K562 (cell line): ENCODE measurements at regions not wholly inside any gene's neighbourhood (a gene's known extent, or its start where the extent isn't known, plus 50 kb on each side); places are given as distances from the start of the nearest gene placed in this dataset.
A peak's percentile ranks its signal among the peaks of the same experiment; 100 is the strongest.

ENCODE experiments used
- EWSR1 ChIP-seq: fragments of 450-650 bp; IDR thresholded peaks from 2 replicates; pipeline ENCODE4 v1.6.1; 2018; ENCODE audit warnings: borderline replicate concordance, mild to moderate bottlenecking, low read depth, moderate library complexity; ENCODE audit not compliant: partially characterized antibody
- HMGN3 ChIP-seq: IDR thresholded peaks from 2 replicates; pipeline ENCODE4 v1.6.1; 2011; ENCODE audit warnings: borderline replicate concordance, low read depth, mild to moderate bottlenecking, mixed read lengths, low read length; ENCODE audit not compliant: insufficient read length; ENCODE audit errors: extremely low read depth
- KDM5B ChIP-seq: fragments of 200-600 bp; sonication (generic); IDR thresholded peaks from 2 replicates; pipeline ENCODE4 v1.6.1; 2012; ENCODE audit warnings: low read depth, mild to moderate bottlenecking, moderate library complexity, low read length, control low read depth, inconsistent platforms; ENCODE audit not compliant: insufficient replicate concordance
- MED1 ChIP-seq: sonication (generic); formaldehyde crosslinking; IDR thresholded peaks from 2 replicates; pipeline ENCODE4 v1.8.1; 2023; ENCODE audit warnings: missing genetic modification reagents, borderline replicate concordance
- RHOXF2B ChIP-seq: fragments of 250-450 bp; sonication (Bioruptor Pico); conservative IDR thresholded peaks from 2 replicates; pipeline ENCODE4 v1.5.1; 2021
- SMAD4 ChIP-seq: fragments of 250-450 bp; sonication (Bioruptor Pico); conservative IDR thresholded peaks from 2 replicates; pipeline ENCODE4 v1.8.0; 2021; ENCODE audit warnings: inconsistent platforms, mild to moderate bottlenecking, moderate library complexity
- SREBF2 ChIP-seq: sonication (generic); formaldehyde crosslinking; IDR thresholded peaks from 2 replicates; pipeline ENCODE4 v1.4.0; 2020; ENCODE audit warnings: mild to moderate bottlenecking, missing genetic modification reagents
- ZNF165 ChIP-seq: fragments of 250-450 bp; sonication (Bioruptor Pico); IDR thresholded peaks from 2 replicates; pipeline ENCODE4 v1.4.0; 2020; ENCODE audit warnings: borderline replicate concordance
- ZNF444 ChIP-seq: fragments of 250-450 bp; sonication (Bioruptor Pico); IDR thresholded peaks from 2 replicates; pipeline ENCODE4 v1.4.0; 2020; ENCODE audit warnings: mild to moderate bottlenecking, moderate library complexity
- ZNF75A ChIP-seq: fragments of 450-650 bp; formaldehyde crosslinking; IDR thresholded peaks from 2 replicates; pipeline ENCODE4 v1.4.0; 2020; ENCODE audit warnings: mild to moderate bottlenecking
- TF ChIP-seq, protein P1 (sequence below): fragments of 250-450 bp; sonication (Bioruptor Pico); IDR thresholded peaks from 2 replicates; pipeline ENCODE4 v1.8.0; 2021; ENCODE audit warnings: moderate library complexity, mild to moderate bottlenecking, inconsistent platforms
- TF ChIP-seq, protein P2 (sequence below): sonication (generic); formaldehyde crosslinking; IDR thresholded peaks from 2 replicates; pipeline ENCODE4 v1.8.1; 2022; ENCODE audit warnings: missing genetic modification reagents
- TF ChIP-seq, protein P3 (sequence below), 3 experiments: fragments of 200-800 bp in 1 of 3; fragments of 250-450 bp in 1 of 3; fragments of 450-650 bp in 1 of 3; sonication (Bioruptor Pico) in 1 of 3; sonication (Bioruptor generic) in 1 of 3; formaldehyde crosslinking in 1 of 3; IDR thresholded peaks; 2 replicates each; pipeline versions ENCODE4 v1.6.1 to v1.8.0; 2016 to 2022; ENCODE audit warnings: mild to moderate bottlenecking in 2 of 3, missing genetic modification characterization in 2 of 3, missing compliant biosample characterization in 1 of 3, moderate library complexity in 1 of 3
- TF ChIP-seq, protein P4 (sequence below): fragments of 250-450 bp; sonication (Bioruptor Pico); IDR thresholded peaks from 2 replicates; pipeline ENCODE4 v1.8.0; 2022; ENCODE audit warnings: moderate library complexity, mild to moderate bottlenecking, inconsistent platforms
- TF ChIP-seq, protein P5 (sequence below), 2 experiments: IDR thresholded peaks; 2 replicates each; pipeline ENCODE4 v1.6.1; 2012; ENCODE audit warnings: improper control_type of control experiment in 2 of 2, low read depth in 2 of 2, low read length in 2 of 2, borderline replicate concordance in 1 of 2
- TF ChIP-seq, protein P6 (sequence below): sonication (generic); formaldehyde crosslinking; IDR thresholded peaks from 2 replicates; pipeline ENCODE4 v1.9.0; 2022; ENCODE audit warnings: mild to moderate bottlenecking, missing genetic modification reagents

DNA sequence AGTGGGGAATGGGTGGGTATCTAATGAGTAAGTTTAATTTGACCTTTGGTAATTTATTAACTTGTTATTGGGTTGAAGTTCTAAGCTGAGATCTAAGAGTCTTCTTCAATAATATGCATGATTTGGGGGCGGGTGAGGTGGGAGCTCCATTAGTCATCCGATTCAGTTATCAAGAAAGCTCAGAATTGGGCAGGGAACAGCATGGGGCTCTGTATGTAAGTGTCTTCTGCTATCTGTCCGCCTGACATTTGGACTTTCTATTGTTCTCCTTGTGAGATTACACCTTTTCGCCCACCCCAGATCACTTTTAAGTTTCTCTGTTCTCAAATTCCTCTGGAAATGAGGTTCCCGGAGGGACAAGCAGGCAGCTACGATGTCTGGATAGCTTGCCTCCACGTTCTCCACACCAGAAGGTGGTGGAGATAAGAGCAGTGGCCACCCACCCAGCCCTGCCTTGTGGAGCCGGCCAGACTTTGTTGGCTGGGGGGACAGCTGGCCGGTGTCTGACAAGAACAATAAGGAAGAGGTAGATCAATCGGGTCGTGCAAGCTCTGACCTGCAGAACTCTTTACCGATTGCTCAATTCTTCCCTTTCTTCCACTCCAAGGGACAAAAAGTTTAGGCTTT lies 75.5 kb upstream of the GATA6 start (continued):
- TF ChIP-seq, protein P1, sequence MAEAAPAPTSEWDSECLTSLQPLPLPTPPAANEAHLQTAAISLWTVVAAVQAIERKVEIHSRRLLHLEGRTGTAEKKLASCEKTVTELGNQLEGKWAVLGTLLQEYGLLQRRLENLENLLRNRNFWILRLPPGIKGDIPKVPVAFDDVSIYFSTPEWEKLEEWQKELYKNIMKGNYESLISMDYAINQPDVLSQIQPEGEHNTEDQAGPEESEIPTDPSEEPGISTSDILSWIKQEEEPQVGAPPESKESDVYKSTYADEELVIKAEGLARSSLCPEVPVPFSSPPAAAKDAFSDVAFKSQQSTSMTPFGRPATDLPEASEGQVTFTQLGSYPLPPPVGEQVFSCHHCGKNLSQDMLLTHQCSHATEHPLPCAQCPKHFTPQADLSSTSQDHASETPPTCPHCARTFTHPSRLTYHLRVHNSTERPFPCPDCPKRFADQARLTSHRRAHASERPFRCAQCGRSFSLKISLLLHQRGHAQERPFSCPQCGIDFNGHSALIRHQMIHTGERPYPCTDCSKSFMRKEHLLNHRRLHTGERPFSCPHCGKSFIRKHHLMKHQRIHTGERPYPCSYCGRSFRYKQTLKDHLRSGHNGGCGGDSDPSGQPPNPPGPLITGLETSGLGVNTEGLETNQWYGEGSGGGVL (CRISPR knock-in tag): no peak
- TF ChIP-seq HMGN3 (peak; percentile 27), RHOXF2B (CRISPR knock-in tag) (no peak), ZNF75A (CRISPR knock-in tag) (no peak), ZNF165 (no peak), SMAD4 (CRISPR knock-in tag) (peak; percentile 97), KDM5B (no peak), MED1 (CRISPR knock-in tag) (no peak), SREBF2 (no peak), EWSR1 (no peak), ZNF444 (CRISPR knock-in tag) (no peak)
- TF ChIP-seq, protein P2, sequence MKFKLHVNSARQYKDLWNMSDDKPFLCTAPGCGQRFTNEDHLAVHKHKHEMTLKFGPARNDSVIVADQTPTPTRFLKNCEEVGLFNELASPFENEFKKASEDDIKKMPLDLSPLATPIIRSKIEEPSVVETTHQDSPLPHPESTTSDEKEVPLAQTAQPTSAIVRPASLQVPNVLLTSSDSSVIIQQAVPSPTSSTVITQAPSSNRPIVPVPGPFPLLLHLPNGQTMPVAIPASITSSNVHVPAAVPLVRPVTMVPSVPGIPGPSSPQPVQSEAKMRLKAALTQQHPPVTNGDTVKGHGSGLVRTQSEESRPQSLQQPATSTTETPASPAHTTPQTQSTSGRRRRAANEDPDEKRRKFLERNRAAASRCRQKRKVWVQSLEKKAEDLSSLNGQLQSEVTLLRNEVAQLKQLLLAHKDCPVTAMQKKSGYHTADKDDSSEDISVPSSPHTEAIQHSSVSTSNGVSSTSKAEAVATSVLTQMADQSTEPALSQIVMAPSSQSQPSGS (CRISPR knock-in tag): no peak
- TF ChIP-seq, protein P3, sequence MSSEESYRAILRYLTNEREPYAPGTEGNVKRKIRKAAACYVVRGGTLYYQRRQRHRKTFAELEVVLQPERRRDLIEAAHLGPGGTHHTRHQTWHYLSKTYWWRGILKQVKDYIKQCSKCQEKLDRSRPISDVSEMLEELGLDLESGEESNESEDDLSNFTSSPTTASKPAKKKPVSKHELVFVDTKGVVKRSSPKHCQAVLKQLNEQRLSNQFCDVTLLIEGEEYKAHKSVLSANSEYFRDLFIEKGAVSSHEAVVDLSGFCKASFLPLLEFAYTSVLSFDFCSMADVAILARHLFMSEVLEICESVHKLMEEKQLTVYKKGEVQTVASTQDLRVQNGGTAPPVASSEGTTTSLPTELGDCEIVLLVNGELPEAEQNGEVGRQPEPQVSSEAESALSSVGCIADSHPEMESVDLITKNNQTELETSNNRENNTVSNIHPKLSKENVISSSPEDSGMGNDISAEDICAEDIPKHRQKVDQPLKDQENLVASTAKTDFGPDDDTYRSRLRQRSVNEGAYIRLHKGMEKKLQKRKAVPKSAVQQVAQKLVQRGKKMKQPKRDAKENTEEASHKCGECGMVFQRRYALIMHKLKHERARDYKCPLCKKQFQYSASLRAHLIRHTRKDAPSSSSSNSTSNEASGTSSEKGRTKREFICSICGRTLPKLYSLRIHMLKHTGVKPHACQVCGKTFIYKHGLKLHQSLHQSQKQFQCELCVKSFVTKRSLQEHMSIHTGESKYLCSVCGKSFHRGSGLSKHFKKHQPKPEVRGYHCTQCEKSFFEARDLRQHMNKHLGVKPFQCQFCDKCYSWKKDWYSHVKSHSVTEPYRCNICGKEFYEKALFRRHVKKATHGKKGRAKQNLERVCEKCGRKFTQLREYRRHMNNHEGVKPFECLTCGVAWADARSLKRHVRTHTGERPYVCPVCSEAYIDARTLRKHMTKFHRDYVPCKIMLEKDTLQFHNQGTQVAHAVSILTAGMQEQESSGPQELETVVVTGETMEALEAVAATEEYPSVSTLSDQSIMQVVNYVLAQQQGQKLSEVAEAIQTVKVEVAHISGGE (CRISPR knock-in tag; IDR thresholded peaks at IDR 0.05): 0 out of 6 replicates have a peak, but pooled peaks of 1 of the 3 experiments have one; percentile 21
- TF ChIP-seq, protein P4, sequence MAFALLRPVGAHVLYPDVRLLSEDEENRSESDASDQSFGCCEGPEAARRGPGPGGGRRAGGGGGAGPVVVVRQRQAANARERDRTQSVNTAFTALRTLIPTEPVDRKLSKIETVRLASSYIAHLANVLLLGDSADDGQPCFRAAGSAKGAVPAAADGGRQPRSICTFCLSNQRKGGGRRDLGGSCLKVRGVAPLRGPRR (CRISPR knock-in tag): no peak
- TF ChIP-seq, protein P5, sequence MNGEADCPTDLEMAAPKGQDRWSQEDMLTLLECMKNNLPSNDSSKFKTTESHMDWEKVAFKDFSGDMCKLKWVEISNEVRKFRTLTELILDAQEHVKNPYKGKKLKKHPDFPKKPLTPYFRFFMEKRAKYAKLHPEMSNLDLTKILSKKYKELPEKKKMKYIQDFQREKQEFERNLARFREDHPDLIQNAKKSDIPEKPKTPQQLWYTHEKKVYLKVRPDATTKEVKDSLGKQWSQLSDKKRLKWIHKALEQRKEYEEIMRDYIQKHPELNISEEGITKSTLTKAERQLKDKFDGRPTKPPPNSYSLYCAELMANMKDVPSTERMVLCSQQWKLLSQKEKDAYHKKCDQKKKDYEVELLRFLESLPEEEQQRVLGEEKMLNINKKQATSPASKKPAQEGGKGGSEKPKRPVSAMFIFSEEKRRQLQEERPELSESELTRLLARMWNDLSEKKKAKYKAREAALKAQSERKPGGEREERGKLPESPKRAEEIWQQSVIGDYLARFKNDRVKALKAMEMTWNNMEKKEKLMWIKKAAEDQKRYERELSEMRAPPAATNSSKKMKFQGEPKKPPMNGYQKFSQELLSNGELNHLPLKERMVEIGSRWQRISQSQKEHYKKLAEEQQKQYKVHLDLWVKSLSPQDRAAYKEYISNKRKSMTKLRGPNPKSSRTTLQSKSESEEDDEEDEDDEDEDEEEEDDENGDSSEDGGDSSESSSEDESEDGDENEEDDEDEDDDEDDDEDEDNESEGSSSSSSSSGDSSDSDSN (IDR thresholded peaks at IDR 0.05; ENCODE audit: borderline replicate concordance in 1 of 2, low read depth in 2 of 2, low read length in 2 of 2): peak; percentile 95 to 99; a peak in 3 of 4 replicates
- TF ChIP-seq, protein P6, sequence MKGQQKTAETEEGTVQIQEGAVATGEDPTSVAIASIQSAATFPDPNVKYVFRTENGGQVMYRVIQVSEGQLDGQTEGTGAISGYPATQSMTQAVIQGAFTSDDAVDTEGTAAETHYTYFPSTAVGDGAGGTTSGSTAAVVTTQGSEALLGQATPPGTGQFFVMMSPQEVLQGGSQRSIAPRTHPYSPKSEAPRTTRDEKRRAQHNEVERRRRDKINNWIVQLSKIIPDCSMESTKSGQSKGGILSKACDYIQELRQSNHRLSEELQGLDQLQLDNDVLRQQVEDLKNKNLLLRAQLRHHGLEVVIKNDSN (CRISPR knock-in tag): no peak
